Activated CD4-positive, alpha-beta T cell treated with anti-CD3 and anti-CD28 coated beads for 48 hours (primary cell): ENCODE measurements at regions not wholly inside any gene's neighbourhood (a gene's known extent, or its start where the extent isn't known, plus 50 kb on each side); places are given as distances from the start of the nearest gene placed in this dataset.
"Not testable (repeated sequence)": the region's sequence is repeated elsewhere in the genome, so short reads cannot be mapped to it uniquely, and the experiment has no call there.

Experiments used
- DNase-seq: peaks from one replicate; pipeline ENCODE4 v3.0.0-alpha.2; 2020

GRCh38 chr14:39499514-39499913 lies 67.3 kb upstream of the FBXO33 start:
- DNase-seq = no peak

GRCh38 chr14:39497677-39498076 lies 65.4 kb upstream of the FBXO33 start:
- DNase-seq = not testable (repeated sequence)

GRCh38 chr14:39492267-39492666 lies 60.0 kb upstream of the FBXO33 start:
- no peak for DNase-seq

GRCh38 chr14:39491134-39491571 lies 58.9 kb upstream of the FBXO33 start:
- DNase-seq = no peak

GRCh38 chr14:39488600-39488999 lies 56.4 kb upstream of the FBXO33 start:
- DNase-seq = no peak

- no peak for DNase-seq
Observed at GRCh38 chr14:39483682-39484081, 51.4 kb upstream of the FBXO33 start.
